HG03280 (cell line): ENCODE measurements at regions not wholly inside any gene's neighbourhood (a gene's known extent, or its start where the extent isn't known, plus 50 kb on each side); places are given as distances from the start of the nearest gene placed in this dataset.

Experiments
- ATAC-seq: cut with Tn5 transposase; IDR thresholded peaks from one replicate; pipeline ENCODE4 v1.9.1; 2021; ENCODE audit warnings: mild to moderate bottlenecking, moderate library complexity; ENCODE audit not compliant: unreplicated experiment

DNA sequence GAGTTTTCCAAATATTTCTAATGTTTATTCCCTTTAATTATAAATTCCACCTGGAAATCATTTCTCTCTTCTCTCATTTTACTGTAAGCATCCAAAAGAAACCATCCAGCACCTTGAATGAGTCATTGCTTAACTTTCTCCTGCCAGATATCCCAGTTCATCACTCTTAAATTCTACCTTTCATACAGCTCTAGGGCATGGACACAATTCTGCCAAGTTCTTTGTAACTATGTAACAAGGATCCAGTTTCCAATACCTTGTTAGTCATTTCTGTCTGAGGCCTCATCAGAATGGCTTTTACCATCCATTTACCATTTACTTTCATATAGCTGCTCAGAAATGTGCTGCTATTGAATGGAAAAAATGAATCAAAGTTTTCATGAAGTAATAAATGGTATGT is 455.4 kb upstream of the TENM4 start:
- ATAC-seq = no peak

GRCh38 chr11:79894111-79894510 is 453.3 kb upstream of the TENM4 start:
- ATAC-seq = no peak

- ATAC-seq = no peak
Observed at GRCh38 chr11:79890272-79890671, 449.4 kb upstream of the TENM4 start.

- ATAC-seq = no peak
Observed at GRCh38 chr11:79864882-79865281, 424.1 kb upstream of the TENM4 start.

GRCh38 chr11:79860336-79860735 is 419.5 kb upstream of the TENM4 start:
- no peak for ATAC-seq

- ATAC-seq = no peak
Observed at GRCh38 chr11:79857377-79858214, 416.8 kb upstream of the TENM4 start.

- no peak for ATAC-seq
Observed at GRCh38 chr11:79852176-79852575, 411.3 kb upstream of the TENM4 start.

DNA sequence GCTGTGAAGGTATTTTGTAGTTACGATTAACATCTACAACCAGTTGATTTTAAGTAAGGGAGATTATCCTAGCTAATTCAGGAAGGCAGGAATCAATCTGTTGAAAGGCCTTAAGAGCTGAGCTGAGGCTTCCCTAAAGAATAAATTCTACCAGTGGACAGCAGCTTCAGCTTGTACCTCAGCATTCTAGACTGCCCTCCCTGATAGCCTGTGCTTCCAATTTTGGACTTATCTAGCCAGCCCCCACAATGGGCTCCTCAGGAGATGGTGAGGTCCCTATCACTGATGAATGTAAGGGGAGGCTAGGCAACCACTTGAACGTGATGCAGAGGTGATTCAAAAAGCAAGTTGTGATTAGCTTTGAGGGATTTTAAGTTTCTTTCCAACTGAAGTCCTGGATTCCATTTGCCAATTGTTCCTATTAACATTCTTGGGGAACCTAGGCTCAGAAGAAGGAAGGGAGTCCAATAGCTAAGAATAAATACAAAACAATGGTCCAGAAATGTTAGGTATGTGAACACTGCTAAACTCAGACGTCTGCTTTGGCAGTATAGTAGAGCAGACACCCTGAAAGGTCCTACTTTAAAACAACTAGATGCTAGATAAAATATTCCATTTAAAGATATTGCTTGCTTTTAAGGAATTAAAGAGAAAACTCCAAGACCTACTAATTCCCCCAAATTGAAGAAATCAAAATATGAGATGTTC is 404.3 kb upstream of the TENM4 start:
- no peak for ATAC-seq

DNA sequence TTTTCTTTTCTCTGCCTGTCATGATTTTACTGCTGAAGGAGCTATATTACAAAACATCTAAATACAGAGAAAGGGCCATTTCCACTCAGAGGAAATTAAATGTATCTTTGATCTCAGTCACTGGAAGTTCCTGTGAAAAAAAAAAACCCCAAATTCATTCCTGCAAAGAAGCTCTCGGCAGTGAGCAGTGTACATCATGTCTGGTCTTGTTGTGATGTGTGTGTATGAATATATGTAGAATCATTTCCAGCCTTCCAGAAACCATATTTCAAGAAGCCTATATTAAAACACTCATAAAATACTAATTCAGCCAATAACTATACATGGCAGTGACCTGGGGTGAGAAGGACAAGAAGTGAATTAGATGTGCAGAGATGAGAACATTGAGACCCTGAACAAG is 393.2 kb upstream of the TENM4 start:
- ATAC-seq = no peak

GRCh38 chr11:79830446-79830845 is 389.6 kb upstream of the TENM4 start:
- no peak for ATAC-seq

DNA sequence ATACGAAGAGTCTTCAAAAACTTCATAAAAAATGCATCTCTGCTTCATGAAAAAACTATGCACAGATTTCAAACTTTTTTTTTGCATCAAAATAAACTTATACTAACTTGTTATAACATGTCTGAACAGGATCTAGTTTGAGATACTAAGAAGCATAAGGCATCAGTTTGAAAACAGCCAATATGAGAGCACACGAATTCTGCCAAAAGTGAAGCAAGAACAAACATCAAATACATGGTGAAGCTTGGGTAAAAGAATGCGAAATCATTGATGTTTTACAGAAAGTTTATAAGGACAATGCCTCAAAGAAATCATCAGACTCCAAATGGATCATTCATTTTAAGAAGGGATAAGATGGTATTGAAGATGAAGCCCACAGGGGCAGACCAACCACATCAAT is 389.1 kb upstream of the TENM4 start:
- ATAC-seq = no peak

DNA sequence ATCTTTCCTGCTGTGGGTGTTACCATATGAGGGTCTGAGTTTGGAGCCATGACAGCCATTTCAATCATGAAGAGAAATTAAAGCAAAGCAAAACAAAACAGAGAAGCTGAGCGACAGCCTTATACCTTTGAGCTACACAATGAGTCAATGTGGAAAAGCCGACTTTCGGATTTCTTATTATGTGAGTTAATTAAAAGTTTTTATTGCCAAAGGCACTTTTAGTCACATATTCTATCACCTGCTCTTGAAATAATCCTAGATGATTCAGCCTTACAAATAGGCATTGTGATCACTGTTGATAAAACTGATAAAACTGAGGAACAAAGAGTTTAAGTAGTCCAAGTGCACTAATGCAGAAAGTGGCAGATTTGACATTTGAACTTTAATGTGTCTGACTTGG is 381.9 kb upstream of the TENM4 start:
- ATAC-seq = no peak

GRCh38 chr11:79813551-79813950 is 372.7 kb upstream of the TENM4 start:
- no peak for ATAC-seq

- no peak for ATAC-seq
Observed at GRCh38 chr11:79809487-79809886, 368.7 kb upstream of the TENM4 start.

DNA sequence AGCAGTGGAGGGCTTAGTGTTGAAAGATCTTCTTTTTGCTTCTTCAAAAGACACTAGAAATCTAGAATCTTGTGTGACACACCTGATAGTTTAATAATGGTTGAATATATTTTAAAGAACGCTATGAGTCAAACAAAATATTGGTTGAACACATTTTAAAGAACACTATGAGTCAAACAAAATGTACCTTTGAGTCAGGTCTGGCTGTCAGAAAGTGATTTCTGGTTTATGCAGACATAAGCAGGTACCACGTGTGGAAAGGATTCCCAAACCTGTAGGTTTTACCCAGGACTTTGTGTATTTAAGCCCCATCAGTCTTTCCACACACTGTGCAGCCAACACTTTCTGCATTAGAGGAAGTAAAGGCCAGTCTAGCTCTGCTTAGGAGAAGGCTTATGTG is 366.7 kb upstream of the TENM4 start:
- ATAC-seq = no peak

- no peak for ATAC-seq
Observed at GRCh38 chr11:79796704-79797103, 355.9 kb upstream of the TENM4 start.

GRCh38 chr11:79794484-79795393 is 353.9 kb upstream of the TENM4 start:
- ATAC-seq = no peak

DNA sequence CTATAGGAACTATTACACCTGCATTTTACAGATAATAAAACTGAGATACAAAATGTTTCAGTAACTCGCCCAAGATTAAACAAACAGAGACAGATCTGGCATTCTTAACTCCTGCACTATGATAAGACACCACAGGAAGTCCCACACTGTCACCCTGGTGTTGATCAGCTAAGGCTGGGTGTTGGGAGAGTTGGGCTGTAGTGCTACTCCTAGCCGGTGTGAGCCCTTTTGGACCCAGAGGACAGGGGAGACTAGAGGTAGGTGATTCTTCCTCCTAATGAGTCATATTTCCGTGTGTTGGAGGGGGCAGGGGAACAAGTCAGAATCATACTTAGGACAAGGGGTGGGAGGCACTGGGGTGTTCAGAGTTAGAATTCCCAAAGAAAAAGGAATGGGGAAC is 353.2 kb upstream of the TENM4 start:
- ATAC-seq = no peak

DNA sequence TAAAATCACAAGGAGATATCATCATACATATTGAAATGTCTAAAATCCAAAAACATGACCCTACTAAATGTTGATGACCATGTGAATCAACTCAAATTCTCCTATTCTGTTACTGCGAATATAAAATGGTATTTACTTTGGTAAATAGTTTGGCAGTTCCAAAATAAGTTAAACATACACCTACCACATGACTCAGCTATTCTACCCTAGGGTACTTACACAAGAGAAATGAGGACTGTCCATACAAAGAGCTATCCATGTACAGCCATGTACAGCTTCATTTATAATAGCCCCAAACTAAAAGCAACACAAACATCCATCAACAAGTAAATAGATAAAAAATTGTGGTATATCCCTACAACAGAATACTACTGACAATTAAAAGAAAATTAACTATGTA is 346.1 kb upstream of the TENM4 start:
- ATAC-seq = no peak

- ATAC-seq = no peak
Observed at GRCh38 chr11:79783833-79784232, 343.0 kb upstream of the TENM4 start.

GRCh38 chr11:79768343-79768742 is 327.5 kb upstream of the TENM4 start:
- no peak for ATAC-seq
